ENCODE measurements at regions not wholly inside any gene's neighbourhood (a gene's known extent, or its start where the extent isn't known, plus 50 kb on each side); places are given as distances from the start of the nearest gene placed in this dataset.

DNA sequence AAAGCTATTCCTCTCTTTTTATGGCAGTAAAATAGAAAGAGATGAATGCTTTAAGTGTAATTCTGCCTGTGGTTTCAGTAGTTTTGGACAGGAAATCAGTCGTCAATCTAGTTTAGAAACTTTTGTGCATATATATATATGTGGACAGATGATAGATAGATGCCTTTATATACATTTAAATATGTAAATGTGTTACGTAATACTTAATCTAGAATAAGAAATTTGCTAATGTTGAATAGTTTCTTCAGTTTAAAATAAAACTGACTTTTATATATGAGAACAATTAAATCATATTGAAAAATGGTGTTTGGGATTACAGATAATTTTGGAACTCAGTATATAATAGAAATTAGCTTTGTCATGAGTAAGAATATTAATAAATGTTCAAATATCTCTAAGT lies 1165.7 kb upstream of the NCAM2 start:
- TF ChIP-seq MYC (IDR thresholded peaks at IDR 0.05; ENCODE audit: low read depth, low read length) (no peak), POLR2A (IDR thresholded peaks at IDR 0.05; ENCODE audit: extremely low read depth, insufficient read length) (no peak)
- TF ChIP-seq, protein P1, sequence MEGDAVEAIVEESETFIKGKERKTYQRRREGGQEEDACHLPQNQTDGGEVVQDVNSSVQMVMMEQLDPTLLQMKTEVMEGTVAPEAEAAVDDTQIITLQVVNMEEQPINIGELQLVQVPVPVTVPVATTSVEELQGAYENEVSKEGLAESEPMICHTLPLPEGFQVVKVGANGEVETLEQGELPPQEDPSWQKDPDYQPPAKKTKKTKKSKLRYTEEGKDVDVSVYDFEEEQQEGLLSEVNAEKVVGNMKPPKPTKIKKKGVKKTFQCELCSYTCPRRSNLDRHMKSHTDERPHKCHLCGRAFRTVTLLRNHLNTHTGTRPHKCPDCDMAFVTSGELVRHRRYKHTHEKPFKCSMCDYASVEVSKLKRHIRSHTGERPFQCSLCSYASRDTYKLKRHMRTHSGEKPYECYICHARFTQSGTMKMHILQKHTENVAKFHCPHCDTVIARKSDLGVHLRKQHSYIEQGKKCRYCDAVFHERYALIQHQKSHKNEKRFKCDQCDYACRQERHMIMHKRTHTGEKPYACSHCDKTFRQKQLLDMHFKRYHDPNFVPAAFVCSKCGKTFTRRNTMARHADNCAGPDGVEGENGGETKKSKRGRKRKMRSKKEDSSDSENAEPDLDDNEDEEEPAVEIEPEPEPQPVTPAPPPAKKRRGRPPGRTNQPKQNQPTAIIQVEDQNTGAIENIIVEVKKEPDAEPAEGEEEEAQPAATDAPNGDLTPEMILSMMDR (IDR thresholded peaks at IDR 0.05; ENCODE audit: low read depth, low read length): no peak
- TF ChIP-seq, protein P2, sequence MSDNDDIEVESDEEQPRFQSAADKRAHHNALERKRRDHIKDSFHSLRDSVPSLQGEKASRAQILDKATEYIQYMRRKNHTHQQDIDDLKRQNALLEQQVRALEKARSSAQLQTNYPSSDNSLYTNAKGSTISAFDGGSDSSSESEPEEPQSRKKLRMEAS (IDR thresholded peaks at IDR 0.05; ENCODE audit: low read depth, low read length): no peak
